Neuronal stem cell (in vitro differentiated cells): ENCODE measurements at regions not wholly inside any gene's neighbourhood (a gene's known extent, or its start where the extent isn't known, plus 50 kb on each side); places are given as distances from the start of the nearest gene placed in this dataset.

ENCODE experiments used
- DNase-seq: peaks from one replicate; pipeline ENCODE4 v3.0.0-alpha.2; 2013; ENCODE audit warnings: low spot score
- H2AFZ ChIP-seq: one replicate; pipeline ENCODE4 v1.6.1; 2013; ENCODE audit warnings: mild to moderate bottlenecking, low read length, inconsistent platforms
- H2AK5ac ChIP-seq: 2 replicates; pipeline ENCODE4 v1.6.1; 2013; ENCODE audit warnings: low read depth, mild to moderate bottlenecking, inconsistent platforms, low read length, moderate library complexity, mixed read lengths
- H2BK120ac ChIP-seq: 2 replicates; pipeline ENCODE4 v1.6.1; 2013; ENCODE audit warnings: low read depth, mild to moderate bottlenecking, inconsistent platforms, low read length, moderate library complexity, mixed read lengths
- H2BK12ac ChIP-seq: one replicate; pipeline ENCODE4 v1.6.1; 2013; ENCODE audit warnings: low read length, inconsistent platforms
- H2BK15ac ChIP-seq: 2 replicates; pipeline ENCODE4 v1.6.1; 2013; ENCODE audit warnings: mild to moderate bottlenecking, low read length, inconsistent platforms, mixed read lengths
- H2BK5ac ChIP-seq: one replicate; pipeline ENCODE4 v1.6.1; 2013; ENCODE audit warnings: inconsistent platforms, mild to moderate bottlenecking, low read length, moderate library complexity
- H3K14ac ChIP-seq: one replicate; pipeline ENCODE4 v1.6.1; 2013; ENCODE audit warnings: low read length, inconsistent platforms
- H3K18ac ChIP-seq: 2 replicates; pipeline ENCODE4 v1.6.1; 2013; ENCODE audit warnings: low read length, inconsistent platforms
- H3K23ac ChIP-seq: 2 replicates; pipeline ENCODE4 v1.6.1; 2013; ENCODE audit warnings: low read depth, mild to moderate bottlenecking, mixed read lengths, low read length, inconsistent platforms; ENCODE audit not compliant: poor library complexity
- H3K27ac ChIP-seq: replicated peaks from 3 replicates; pipeline ENCODE4 v1.5.1; 2013; ENCODE audit warnings: low read length, inconsistent platforms
- H3K27me3 ChIP-seq, 3 experiments: 2 replicates each; pipeline ENCODE4 v1.6.1; 2013; ENCODE audit warnings: low read length in 3 of 3, mild to moderate bottlenecking in 2 of 3, inconsistent platforms in 1 of 3, low read depth in 1 of 3, mixed read lengths in 1 of 3, moderate library complexity in 1 of 3; ENCODE audit not compliant: control insufficient read depth in 3 of 3, insufficient read depth in 3 of 3
- H3K36me3 ChIP-seq, 2 donors: replicated peaks in 1 of 2; 2 replicates each; pipeline ENCODE4 v1.6.1; 2013; ENCODE audit warnings: low read length in 2 of 2; ENCODE audit not compliant: control insufficient read depth in 2 of 2, insufficient read depth in 2 of 2
- H3K4ac ChIP-seq: 2 replicates; pipeline ENCODE4 v1.6.1; 2013; ENCODE audit warnings: inconsistent platforms, mild to moderate bottlenecking, low read length, moderate library complexity
- H3K4me1 ChIP-seq, 2 donors: 1 replicate in 1 of 2; 2 replicates in 1 of 2; pipeline ENCODE4 v1.6.1; 2013; ENCODE audit warnings: low read length in 2 of 2, low read depth in 1 of 2; ENCODE audit not compliant: control insufficient read depth in 2 of 2, insufficient read depth in 1 of 2
- H3K4me2 ChIP-seq: one replicate; pipeline ENCODE4 v1.6.1; 2013; ENCODE audit warnings: mild to moderate bottlenecking, low read length, inconsistent platforms; ENCODE audit not compliant: insufficient read depth, poor library complexity, severe bottlenecking
- H3K4me3 ChIP-seq, 2 donors: 2 replicates each; pipeline ENCODE4 v1.5.1; 2013; ENCODE audit warnings: low read length in 2 of 2, mild to moderate bottlenecking in 2 of 2, inconsistent platforms in 1 of 2, moderate library complexity in 1 of 2
- H3K79me1 ChIP-seq: one replicate; pipeline ENCODE4 v1.6.1; 2013; ENCODE audit warnings: low read depth, mild to moderate bottlenecking, inconsistent platforms, low read length, moderate library complexity
- H3K9ac ChIP-seq: one replicate; pipeline ENCODE4 v1.6.1; 2013; ENCODE audit warnings: mild to moderate bottlenecking, low read depth, low read length, inconsistent platforms; ENCODE audit not compliant: poor library complexity
- H3K9me3 ChIP-seq, 2 donors: replicated peaks in 1 of 2; 2 replicates each; pipeline versions ENCODE3 to v1.6.1; 2013; ENCODE audit warnings: low read length in 2 of 2, mild to moderate bottlenecking in 2 of 2, inconsistent platforms in 1 of 2, low read depth in 1 of 2, mixed read lengths in 1 of 2, moderate library complexity in 1 of 2; ENCODE audit not compliant: control insufficient read depth in 2 of 2, insufficient read depth in 1 of 2
- H4K8ac ChIP-seq: one replicate; pipeline ENCODE4 v1.6.1; 2013; ENCODE audit warnings: low read depth, mild to moderate bottlenecking, inconsistent platforms, low read length, moderate library complexity
- H4K91ac ChIP-seq: one replicate; pipeline ENCODE4 v1.6.1; 2013; ENCODE audit warnings: low read length, low read depth, mild to moderate bottlenecking, inconsistent platforms; ENCODE audit not compliant: poor library complexity
- WGBS, 2 donors: extraction: QIAGEN DNeasy Blood & Tissue Kit; methylation state at CpG; one replicate each; pipeline ENCODE4 v1.1.7; 2013; ENCODE audit warnings: missing lambda C conversion rate in 2 of 2, mixed read lengths in 1 of 2; ENCODE audit not compliant: insufficient read length in 2 of 2, insufficient replicate concordance in 1 of 2; ENCODE audit errors: extremely low coverage in 2 of 2; 5-methylcytosine and 5-hydroxymethylcytosine counted together

GRCh38 chr3:31288641-31289100 is 244.1 kb upstream of the STT3B start:
- Histone ChIP-seq H2BK120ac (no peak overlapping the region), H3K4me2 (no peak overlapping the region), H4K91ac (no peak overlapping the region), H3K4ac (no peak overlapping the region), H2AFZ (peak overlapping the region; percentile 66), H3K23ac (no peak overlapping the region), H2AK5ac (no peak overlapping the region), H3K4me3 (no peak overlapping the region), H3K9me3 (no peaks in the 10 kb centered on the region), H3K27me3 (no peaks in the 10 kb centered on the region), H3K4me1 (peaks cover 20 to 24% of the 10 kb centered on the region in 2 donors), H4K8ac (no peak overlapping the region), H2BK12ac (no peak overlapping the region), H3K18ac (no peak overlapping the region), H3K36me3 (no peaks in the 10 kb centered on the region), H2BK5ac (no peak overlapping the region), H2BK15ac (no peak overlapping the region), H3K27ac (no peak overlapping the region), H3K79me1 (no peaks in the 10 kb centered on the region), H3K9ac (no peak overlapping the region), H3K14ac (no peak overlapping the region)
- no CpG with 5 or more reads among the region's 8 CpGs for WGBS, 2 donors
- peak; percentile 74 for DNase-seq

- peak overlapping the region; percentile 72 for H2AFZ ChIP-seq
- H3K14ac ChIP-seq = no peak overlapping the region
- no peak overlapping the region for H3K4me2 ChIP-seq
- no peak overlapping the region for H2BK120ac ChIP-seq
- no peak overlapping the region for H3K18ac ChIP-seq
- no peak overlapping the region for H3K27ac ChIP-seq
- H3K23ac ChIP-seq = no peak overlapping the region
- H3K4me3 ChIP-seq = no peak overlapping the region
- no peaks in the 10 kb centered on the region for H3K9me3 ChIP-seq
- H3K4me1 ChIP-seq = peaks cover 20 to 24% of the 10 kb centered on the region in 2 donors
- H2BK12ac ChIP-seq = no peak overlapping the region
- H4K8ac ChIP-seq = no peak overlapping the region
- H3K79me1 ChIP-seq = no peaks in the 10 kb centered on the region
- H2BK5ac ChIP-seq = no peak overlapping the region
- H2AK5ac ChIP-seq = no peak overlapping the region
- no peaks in the 10 kb centered on the region for H3K36me3 ChIP-seq
- no CpG with 5 or more reads among the region's 4 CpGs for WGBS, 2 donors
- no peak overlapping the region for H2BK15ac ChIP-seq
- DNase-seq = no peak
- no peak overlapping the region for H3K9ac ChIP-seq
- H3K4ac ChIP-seq = no peak overlapping the region
- no peak overlapping the region for H4K91ac ChIP-seq
- H3K27me3 ChIP-seq = no peaks in the 10 kb centered on the region
Measured at GRCh38 chr3:31289584-31289983, 243.1 kb upstream of the STT3B start.

- Histone ChIP-seq H3K4me2 (no peak overlapping the region), H2BK15ac (no peak overlapping the region), H4K8ac (no peak overlapping the region), H2BK5ac (no peak overlapping the region), H2AFZ (peak overlapping the region; percentile 72), H3K14ac (no peak overlapping the region), H3K9me3 (no peaks in the 10 kb centered on the region), H3K36me3 (no peaks in the 10 kb centered on the region), H3K9ac (no peak overlapping the region), H3K4me3 (no peak overlapping the region), H3K23ac (no peak overlapping the region), H3K27me3 (no peaks in the 10 kb centered on the region), H3K27ac (no peak overlapping the region), H2BK12ac (no peak overlapping the region), H2AK5ac (no peak overlapping the region), H3K4ac (no peak overlapping the region), H4K91ac (no peak overlapping the region), H3K4me1 (peaks cover 23 to 24% of the 10 kb centered on the region in 2 donors), H2BK120ac (no peak overlapping the region), H3K18ac (no peak overlapping the region), H3K79me1 (no peaks in the 10 kb centered on the region)
- no peak for DNase-seq
- no CpG with 5 or more reads among the region's 5 CpGs for WGBS, 2 donors
Measured at GRCh38 chr3:31290046-31290445, 242.7 kb upstream of the STT3B start.

- no peak overlapping the region for H4K8ac ChIP-seq
- no peak overlapping the region for H3K4me2 ChIP-seq
- H2BK5ac ChIP-seq = no peak overlapping the region
- no peak for DNase-seq
- H3K4ac ChIP-seq = no peak overlapping the region
- no peak overlapping the region for H3K23ac ChIP-seq
- H4K91ac ChIP-seq = no peak overlapping the region
- no peaks in the 10 kb centered on the region for H3K79me1 ChIP-seq
- H3K14ac ChIP-seq = no peak overlapping the region
- no peak overlapping the region for H3K18ac ChIP-seq
- no peak overlapping the region for H2BK15ac ChIP-seq
- no peaks in the 10 kb centered on the region for H3K9me3 ChIP-seq
- no peaks in the 10 kb centered on the region for H3K27me3 ChIP-seq
- no CpG with 5 or more reads among the region's 3 CpGs for WGBS, 2 donors
- no peak overlapping the region for H2BK12ac ChIP-seq
- H3K9ac ChIP-seq = no peak overlapping the region
- no peak overlapping the region for H2AK5ac ChIP-seq
- H2AFZ ChIP-seq = no peak overlapping the region
- peaks cover 23 to 24% of the 10 kb centered on the region in 2 donors for H3K4me1 ChIP-seq
- H3K36me3 ChIP-seq = no peaks in the 10 kb centered on the region
- no peak overlapping the region for H3K27ac ChIP-seq
- H2BK120ac ChIP-seq = no peak overlapping the region
- no peak overlapping the region for H3K4me3 ChIP-seq
Measured at GRCh38 chr3:31291818-31292217, 240.9 kb upstream of the STT3B start.
